M059J (cell line): ENCODE measurements at regions not wholly inside any gene's neighbourhood (a gene's known extent, or its start where the extent isn't known, plus 50 kb on each side); places are given as distances from the start of the nearest gene placed in this dataset.

Experiments used
- DNase-seq: peaks from one replicate; pipeline ENCODE4 v3.0.0-alpha.2; 2012; ENCODE audit warnings: low read depth

- no peak for DNase-seq
Measured at GRCh38 chr4:89427782-89428181, 120.2 kb upstream of the GPRIN3 start.

GRCh38 chr4:89425023-89425422 lies 117.4 kb upstream of the GPRIN3 start:
- no peak for DNase-seq

GRCh38 chr4:89422441-89422990 lies 114.9 kb upstream of the GPRIN3 start:
- no peak for DNase-seq

GRCh38 chr4:89420507-89420906 lies 112.9 kb upstream of the GPRIN3 start:
- no peak for DNase-seq

GRCh38 chr4:89419111-89419695 lies 111.6 kb upstream of the GPRIN3 start:
- DNase-seq: no peak

- no peak for DNase-seq
Measured at GRCh38 chr4:89416960-89417359, 109.4 kb upstream of the GPRIN3 start.

GRCh38 chr4:89413518-89413917 lies 105.9 kb upstream of the GPRIN3 start:
- no peak for DNase-seq

GRCh38 chr4:89411539-89412309 lies 104.1 kb upstream of the GPRIN3 start:
- no peak for DNase-seq

- DNase-seq: peak; percentile 16
Measured at GRCh38 chr4:89410687-89411086, 103.1 kb upstream of the GPRIN3 start.

- no peak for DNase-seq
Measured at GRCh38 chr4:89404530-89404929, 96.9 kb upstream of the GPRIN3 start.

- DNase-seq: no peak
Measured at GRCh38 chr4:89403826-89404225, 96.2 kb upstream of the GPRIN3 start.

GRCh38 chr4:89400287-89401035 lies 92.9 kb upstream of the GPRIN3 start:
- DNase-seq: no peak

GRCh38 chr4:89398644-89399043 lies 91.0 kb upstream of the GPRIN3 start:
- no peak for DNase-seq

- DNase-seq: no peak
Measured at GRCh38 chr4:89398146-89398545, 90.5 kb upstream of the GPRIN3 start.

GRCh38 chr4:89397441-89397840 lies 89.8 kb upstream of the GPRIN3 start:
- no peak for DNase-seq

- DNase-seq: no peak
Measured at GRCh38 chr4:89382439-89382838, 74.8 kb upstream of the GPRIN3 start.

GRCh38 chr4:89380980-89381379 lies 73.4 kb upstream of the GPRIN3 start:
- no peak for DNase-seq

GRCh38 chr4:89379511-89380044 lies 72.0 kb upstream of the GPRIN3 start:
- no peak for DNase-seq

GRCh38 chr4:89373394-89373793 lies 65.8 kb upstream of the GPRIN3 start:
- no peak for DNase-seq

GRCh38 chr4:89371614-89372013 lies 64.0 kb upstream of the GPRIN3 start:
- no peak for DNase-seq

- DNase-seq: no peak
Measured at GRCh38 chr4:89369581-89369980, 62.0 kb upstream of the GPRIN3 start.

- no peak for DNase-seq
Measured at GRCh38 chr4:89368861-89369260, 61.3 kb upstream of the GPRIN3 start.
